ENCODE measurements at regions not wholly inside any gene's neighbourhood (a gene's known extent, or its start where the extent isn't known, plus 50 kb on each side); places are given as distances from the start of the nearest gene placed in this dataset.

GRCh38 chr11:128273736-128274135 is 313.6 kb downstream of the ETS1 start:
- intact Hi-C loops (cut with DNase I): no loop called here
- H3K4me1 ChIP-seq: no peaks in the 10 kb centered on the region
- no peaks in the 10 kb centered on the region for H3K9me3 ChIP-seq
- no peak for TF ChIP-seq CTCF (IDR thresholded peaks at IDR 0.05)
- no peak for DNase-seq
- H3K4me3 ChIP-seq: no peak overlapping the region
- no peak for ATAC-seq
- H3K36me3 ChIP-seq: no peaks in the 10 kb centered on the region
- no peaks in the 10 kb centered on the region for H3K27me3 ChIP-seq
- H3K27ac ChIP-seq: no peak overlapping the region

GRCh38 chr11:128271401-128271800 is 316.0 kb downstream of the ETS1 start:
- H3K36me3 ChIP-seq: no peaks in the 10 kb centered on the region
- H3K4me1 ChIP-seq: no peaks in the 10 kb centered on the region
- intact Hi-C loops (cut with DNase I): no loop called here
- ATAC-seq (no peak), DNase-seq (no peak)
- H3K9me3 ChIP-seq: no peaks in the 10 kb centered on the region
- TF ChIP-seq CTCF (IDR thresholded peaks at IDR 0.05): no peak
- no peaks in the 10 kb centered on the region for H3K27me3 ChIP-seq
- H3K27ac ChIP-seq: no peak overlapping the region
- H3K4me3 ChIP-seq: no peak overlapping the region

- H3K4me3 ChIP-seq: no peak overlapping the region
- H3K36me3 ChIP-seq: no peaks in the 10 kb centered on the region
- no peak for ATAC-seq
- H3K9me3 ChIP-seq: no peaks in the 10 kb centered on the region
- H3K27me3 ChIP-seq: no peaks in the 10 kb centered on the region
- intact Hi-C loops (cut with DNase I): no loop called here
- H3K4me1 ChIP-seq: no peaks in the 10 kb centered on the region
- DNase-seq: no peak
- H3K27ac ChIP-seq: no peak overlapping the region
- no peak for TF ChIP-seq CTCF (IDR thresholded peaks at IDR 0.05)
Measured at GRCh38 chr11:128269466-128269865, 317.9 kb downstream of the ETS1 start.

GRCh38 chr11:128266893-128267292 is 320.5 kb downstream of the ETS1 start:
- Histone ChIP-seq H3K27me3 (no peaks in the 10 kb centered on the region), H3K27ac (no peak overlapping the region), H3K36me3 (no peaks in the 10 kb centered on the region), H3K4me1 (no peaks in the 10 kb centered on the region), H3K9me3 (no peaks in the 10 kb centered on the region), H3K4me3 (no peak overlapping the region)
- no peak for TF ChIP-seq CTCF (IDR thresholded peaks at IDR 0.05)
- intact Hi-C loops (cut with DNase I): no loop called here
- ATAC-seq: no peak
- DNase-seq: no peak

- Histone ChIP-seq H3K9me3 (no peaks in the 10 kb centered on the region), H3K27ac (no peak overlapping the region), H3K4me3 (no peak overlapping the region), H3K4me1 (no peaks in the 10 kb centered on the region), H3K36me3 (no peaks in the 10 kb centered on the region), H3K27me3 (no peaks in the 10 kb centered on the region)
- DNase-seq (no peak), ATAC-seq (no peak)
- no peak for TF ChIP-seq CTCF (IDR thresholded peaks at IDR 0.05)
- intact Hi-C loops (cut with DNase I): no loop called here
Measured at GRCh38 chr11:128262463-128263345, 324.7 kb downstream of the ETS1 start.
